Ascending aorta (tissue), 2 donors: ENCODE measurements at regions not wholly inside any gene's neighbourhood (a gene's known extent, or its start where the extent isn't known, plus 50 kb on each side); places are given as distances from the start of the nearest gene placed in this dataset.

Source experiments
- DNase-seq, 2 donors: peaks; one replicate each; pipeline ENCODE4 v3.0.0-alpha.2; 2019; ENCODE audit warnings: low spot score in 2 of 2
- H3K27ac ChIP-seq, 2 donors: fragments of 200-600 bp; sonication (generic); one replicate each; pipeline ENCODE4 v1.5.1; 2016 to 2017; ENCODE audit warnings: mild to moderate bottlenecking in 1 of 2
- H3K27me3 ChIP-seq: fragments of 200-600 bp; sonication (generic); one replicate; pipeline ENCODE4 v1.5.1; 2017
- H3K36me3 ChIP-seq, 2 donors: fragments of 200-600 bp; sonication (generic); one replicate each; pipeline ENCODE4 v1.5.1; 2016
- H3K4me1 ChIP-seq, 2 donors: fragments of 200-600 bp; sonication (generic); one replicate each; pipeline ENCODE4 v1.5.1; 2016 to 2017; ENCODE audit warnings: mild to moderate bottlenecking in 1 of 2
- H3K4me3 ChIP-seq, 2 donors: fragments of 200-600 bp; sonication (generic); one replicate each; pipeline ENCODE4 v1.5.1; 2016 to 2017; ENCODE audit warnings: mild to moderate bottlenecking in 1 of 2
- H3K9me3 ChIP-seq, 2 donors: fragments of 200-600 bp; sonication (generic); one replicate each; pipeline ENCODE4 v1.5.1; 2016
- CTCF ChIP-seq, 3 experiments: fragments of 200-600 bp in 2 of 3; fragments of 450-650 bp in 1 of 3; sonication (generic) in 2 of 3; IDR thresholded peaks; one replicate each; pipeline ENCODE4 v1.5.1; 2016 to 2019; ENCODE audit warnings: antibody characterized with exemption in 3 of 3, mild to moderate bottlenecking in 1 of 3, moderate library complexity in 1 of 3
- intact Hi-C: fragments of 100-400 bp; cut with DNase I; formaldehyde crosslinking; loops from one replicate; pipeline ENCODE4 v1.15.1; 2023

GRCh38 chr4:89562746-89563145 is 255.1 kb upstream of the GPRIN3 start:
- no peak for TF ChIP-seq CTCF (IDR thresholded peaks at IDR 0.05)
- Histone ChIP-seq H3K27ac (no peak overlapping the region), H3K4me1 (no peaks in the 10 kb centered on the region), H3K36me3 (no peaks in the 10 kb centered on the region), H3K27me3 (no peaks in the 10 kb centered on the region), H3K9me3 (no peaks in the 10 kb centered on the region), H3K4me3 (no peak overlapping the region)
- DNase-seq = no peak
- intact Hi-C loops = no loop called here

GRCh38 chr4:89561048-89561447 is 253.4 kb upstream of the GPRIN3 start:
- no peak overlapping the region for H3K27ac ChIP-seq
- intact Hi-C loops = no loop called here
- H3K9me3 ChIP-seq = no peaks in the 10 kb centered on the region
- DNase-seq = no peak
- no peak for TF ChIP-seq CTCF (IDR thresholded peaks at IDR 0.05)
- H3K27me3 ChIP-seq = no peaks in the 10 kb centered on the region
- H3K4me1 ChIP-seq = no peaks in the 10 kb centered on the region
- H3K36me3 ChIP-seq = no peaks in the 10 kb centered on the region
- H3K4me3 ChIP-seq = no peak overlapping the region

GRCh38 chr4:89558147-89558546 is 250.5 kb upstream of the GPRIN3 start:
- Histone ChIP-seq H3K4me3 (no peak overlapping the region), H3K36me3 (no peaks in the 10 kb centered on the region), H3K9me3 (no peaks in the 10 kb centered on the region), H3K27ac (no peak overlapping the region), H3K4me1 (no peaks in the 10 kb centered on the region), H3K27me3 (no peaks in the 10 kb centered on the region)
- no peak for TF ChIP-seq CTCF (IDR thresholded peaks at IDR 0.05)
- no peak for DNase-seq
- intact Hi-C loops = no loop called here

- Histone ChIP-seq H3K27ac (no peak overlapping the region), H3K4me1 (no peaks in the 10 kb centered on the region), H3K4me3 (no peak overlapping the region), H3K36me3 (no peaks in the 10 kb centered on the region), H3K9me3 (no peaks in the 10 kb centered on the region), H3K27me3 (no peaks in the 10 kb centered on the region)
- no peak for TF ChIP-seq CTCF (IDR thresholded peaks at IDR 0.05)
- DNase-seq = no peak
- intact Hi-C loops = no loop called here
These were observed 249.2 kb upstream of the GPRIN3 start for GRCh38 chr4:89556601-89557305.

- intact Hi-C loops = no loop called here
- Histone ChIP-seq H3K9me3 (no peaks in the 10 kb centered on the region), H3K27me3 (no peaks in the 10 kb centered on the region), H3K36me3 (no peaks in the 10 kb centered on the region), H3K4me3 (no peak overlapping the region), H3K27ac (no peak overlapping the region), H3K4me1 (no peaks in the 10 kb centered on the region)
- no peak for DNase-seq
- TF ChIP-seq CTCF (IDR thresholded peaks at IDR 0.05) = no peak
These were observed 243.6 kb upstream of the GPRIN3 start for GRCh38 chr4:89551191-89551590.

- H3K36me3 ChIP-seq = no peaks in the 10 kb centered on the region
- H3K4me1 ChIP-seq = no peaks in the 10 kb centered on the region
- no peak overlapping the region for H3K4me3 ChIP-seq
- no peaks in the 10 kb centered on the region for H3K27me3 ChIP-seq
- no peaks in the 10 kb centered on the region for H3K9me3 ChIP-seq
- intact Hi-C loops = no loop called here
- no peak for TF ChIP-seq CTCF (IDR thresholded peaks at IDR 0.05)
- no peak for DNase-seq
- no peak overlapping the region for H3K27ac ChIP-seq
These were observed 242.3 kb upstream of the GPRIN3 start for GRCh38 chr4:89549907-89550306.
